ENCODE measurements at regions not wholly inside any gene's neighbourhood (a gene's known extent, or its start where the extent isn't known, plus 50 kb on each side); places are given as distances from the start of the nearest gene placed in this dataset.

DNA sequence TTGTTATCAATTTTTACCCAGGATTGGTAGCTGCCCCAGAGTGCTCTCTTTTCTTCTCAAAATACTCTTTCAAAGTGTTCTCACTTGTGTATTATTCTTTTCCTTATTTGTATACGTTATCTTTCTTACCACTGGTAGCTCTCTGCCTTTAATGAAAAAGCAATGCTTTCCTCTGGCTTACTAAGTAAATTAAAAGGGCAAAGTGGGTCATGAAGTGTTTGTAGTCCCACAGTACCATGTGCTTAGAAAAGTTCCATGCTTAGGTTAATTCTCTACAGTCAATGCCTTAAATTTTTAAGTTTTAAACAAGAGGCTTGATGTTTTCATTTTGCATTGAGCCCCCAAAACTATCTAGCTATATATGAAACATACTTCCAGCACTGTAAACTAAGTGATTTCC, 300.2 kb downstream of the ASXL3 start:
- Histone ChIP-seq H3K27ac (ENCODE audit: low read length) (no peak overlapping the region), H3K4me1 (ENCODE audit: low read length) (no peaks in the 10 kb centered on the region), H3K9me2 (replicated peaks; ENCODE audit: insufficient read depth, low read length) (no peaks in the 10 kb centered on the region), H3K4me3 (ENCODE audit: low read length) (no peak overlapping the region), H3K9me3 (replicated peaks; ENCODE audit: insufficient read depth, low read length) (no peaks in the 10 kb centered on the region), H3K4me2 (ENCODE audit: low read depth, low read length) (no peak overlapping the region), H3F3A (ENCODE audit: insufficient read depth, low read length) (no peaks in the 10 kb centered on the region), H3K36me3 (replicated peaks; ENCODE audit: insufficient read depth, low read length) (no peaks in the 10 kb centered on the region), H4K20me1 (ENCODE audit: insufficient read depth, low read length) (no peaks in the 10 kb centered on the region), H2AFZ (ENCODE audit: low read length) (no peak overlapping the region), H3K9ac (ENCODE audit: low read length) (no peak overlapping the region), H3K27me3 (replicated peaks; ENCODE audit: insufficient read depth, low read length) (no peaks in the 10 kb centered on the region), H3K79me2 (ENCODE audit: low read length) (no peaks in the 10 kb centered on the region)
- no peak for DNase-seq
- TF ChIP-seq, protein P1, sequence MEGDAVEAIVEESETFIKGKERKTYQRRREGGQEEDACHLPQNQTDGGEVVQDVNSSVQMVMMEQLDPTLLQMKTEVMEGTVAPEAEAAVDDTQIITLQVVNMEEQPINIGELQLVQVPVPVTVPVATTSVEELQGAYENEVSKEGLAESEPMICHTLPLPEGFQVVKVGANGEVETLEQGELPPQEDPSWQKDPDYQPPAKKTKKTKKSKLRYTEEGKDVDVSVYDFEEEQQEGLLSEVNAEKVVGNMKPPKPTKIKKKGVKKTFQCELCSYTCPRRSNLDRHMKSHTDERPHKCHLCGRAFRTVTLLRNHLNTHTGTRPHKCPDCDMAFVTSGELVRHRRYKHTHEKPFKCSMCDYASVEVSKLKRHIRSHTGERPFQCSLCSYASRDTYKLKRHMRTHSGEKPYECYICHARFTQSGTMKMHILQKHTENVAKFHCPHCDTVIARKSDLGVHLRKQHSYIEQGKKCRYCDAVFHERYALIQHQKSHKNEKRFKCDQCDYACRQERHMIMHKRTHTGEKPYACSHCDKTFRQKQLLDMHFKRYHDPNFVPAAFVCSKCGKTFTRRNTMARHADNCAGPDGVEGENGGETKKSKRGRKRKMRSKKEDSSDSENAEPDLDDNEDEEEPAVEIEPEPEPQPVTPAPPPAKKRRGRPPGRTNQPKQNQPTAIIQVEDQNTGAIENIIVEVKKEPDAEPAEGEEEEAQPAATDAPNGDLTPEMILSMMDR (IDR thresholded peaks at IDR 0.05; ENCODE audit: low read length) = no peak
- no peak for TF ChIP-seq EZH2 (optimal IDR thresholded peaks at IDR 0.05; ENCODE audit: low read depth, low read length)
- TF ChIP-seq EZH2phosphoT487 (IDR thresholded peaks at IDR 0.05; ENCODE audit: low read length) = no peak

DNA sequence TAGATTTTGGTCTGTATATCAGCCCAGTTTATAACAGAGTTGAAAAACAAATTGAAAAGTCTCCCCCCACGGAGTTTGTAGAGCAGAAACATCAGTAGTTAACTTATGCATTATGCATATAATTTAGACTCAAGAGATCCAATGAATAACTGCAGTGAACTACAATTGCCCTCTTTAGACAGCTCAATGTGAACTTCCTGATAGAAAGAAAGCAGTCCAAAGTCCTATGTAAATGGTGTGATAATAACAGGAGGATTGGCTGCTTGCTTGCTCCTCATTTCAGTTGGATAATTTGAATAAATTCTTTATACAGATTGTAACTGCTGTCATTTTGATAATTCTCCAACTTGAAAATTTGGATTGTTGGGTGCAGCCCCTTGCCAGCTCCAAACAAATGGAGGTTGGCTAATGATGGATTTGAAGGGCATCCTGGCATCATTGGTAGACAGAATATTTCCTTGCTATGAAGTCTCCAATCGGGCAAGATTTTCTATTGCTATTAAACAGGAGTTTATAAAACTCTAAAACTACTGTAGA, 297.1 kb downstream of the ASXL3 start:
- no peak for DNase-seq
- no peaks in the 10 kb centered on the region for H3K4me1 ChIP-seq (ENCODE audit: low read length)
- H3F3A ChIP-seq (ENCODE audit: insufficient read depth, low read length) = no peaks in the 10 kb centered on the region
- no peak overlapping the region for H3K9ac ChIP-seq (ENCODE audit: low read length)
- H3K4me3 ChIP-seq (ENCODE audit: low read length) = no peak overlapping the region
- H3K9me2 ChIP-seq (replicated peaks; ENCODE audit: insufficient read depth, low read length) = no peaks in the 10 kb centered on the region
- no peak for TF ChIP-seq EZH2 (optimal IDR thresholded peaks at IDR 0.05; ENCODE audit: low read depth, low read length)
- TF ChIP-seq, protein P1 (IDR thresholded peaks at IDR 0.05; ENCODE audit: low read length) = no peak
- TF ChIP-seq EZH2phosphoT487 (IDR thresholded peaks at IDR 0.05; ENCODE audit: low read length) = no peak
- no peaks in the 10 kb centered on the region for H3K27me3 ChIP-seq (replicated peaks; ENCODE audit: insufficient read depth, low read length)
- no peaks in the 10 kb centered on the region for H4K20me1 ChIP-seq (ENCODE audit: insufficient read depth, low read length)
- H3K27ac ChIP-seq (ENCODE audit: low read length) = no peak overlapping the region
- no peaks in the 10 kb centered on the region for H3K36me3 ChIP-seq (replicated peaks; ENCODE audit: insufficient read depth, low read length)
- no peak overlapping the region for H2AFZ ChIP-seq (ENCODE audit: low read length)
- H3K4me2 ChIP-seq (ENCODE audit: low read depth, low read length) = no peak overlapping the region
- H3K79me2 ChIP-seq (ENCODE audit: low read length) = no peaks in the 10 kb centered on the region
- H3K9me3 ChIP-seq (replicated peaks; ENCODE audit: insufficient read depth, low read length) = no peaks in the 10 kb centered on the region

DNA sequence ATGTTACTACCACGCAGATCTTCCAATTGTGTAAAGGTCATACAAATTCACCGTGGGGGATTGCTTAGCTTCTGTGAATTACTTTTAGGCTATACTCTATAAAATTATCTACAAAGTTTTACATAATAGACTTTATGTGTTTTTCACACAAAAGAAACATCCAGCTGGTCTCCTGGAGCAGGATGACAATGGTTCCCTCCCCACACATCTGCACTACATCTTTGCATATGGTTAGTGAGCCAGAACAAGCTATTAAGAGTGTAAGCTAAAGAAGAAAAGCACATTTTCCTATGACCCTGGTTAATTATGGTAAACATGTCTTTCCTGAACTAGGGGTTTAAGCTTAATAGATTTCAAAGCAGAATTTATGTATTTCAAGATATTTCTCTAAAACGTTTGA, 295.1 kb downstream of the ASXL3 start:
- Histone ChIP-seq H3K27me3 (replicated peaks; ENCODE audit: insufficient read depth, low read length) (no peaks in the 10 kb centered on the region), H3K4me2 (ENCODE audit: low read depth, low read length) (no peak overlapping the region), H3K9ac (ENCODE audit: low read length) (no peak overlapping the region), H3K36me3 (replicated peaks; ENCODE audit: insufficient read depth, low read length) (no peaks in the 10 kb centered on the region), H3K9me3 (replicated peaks; ENCODE audit: insufficient read depth, low read length) (no peaks in the 10 kb centered on the region), H3K27ac (ENCODE audit: low read length) (no peak overlapping the region), H3K4me3 (ENCODE audit: low read length) (no peak overlapping the region), H3K4me1 (ENCODE audit: low read length) (no peaks in the 10 kb centered on the region), H3F3A (ENCODE audit: insufficient read depth, low read length) (no peaks in the 10 kb centered on the region), H3K9me2 (replicated peaks; ENCODE audit: insufficient read depth, low read length) (no peaks in the 10 kb centered on the region), H2AFZ (ENCODE audit: low read length) (no peak overlapping the region), H4K20me1 (ENCODE audit: insufficient read depth, low read length) (no peaks in the 10 kb centered on the region), H3K79me2 (ENCODE audit: low read length) (no peaks in the 10 kb centered on the region)
- TF ChIP-seq EZH2 (optimal IDR thresholded peaks at IDR 0.05; ENCODE audit: low read depth, low read length) (no peak), EZH2phosphoT487 (IDR thresholded peaks at IDR 0.05; ENCODE audit: low read length) (no peak)
- TF ChIP-seq, protein P1 (IDR thresholded peaks at IDR 0.05; ENCODE audit: low read length) = no peak
- DNase-seq = no peak
